H1 (cell line): ENCODE measurements at regions not wholly inside any gene's neighbourhood (a gene's known extent, or its start where the extent isn't known, plus 50 kb on each side); places are given as distances from the start of the nearest gene placed in this dataset.

ENCODE experiments used
- SP2 ChIP-seq: IDR thresholded peaks from 2 replicates; pipeline ENCODE4 v1.6.1; 2012; ENCODE audit warnings: mild to moderate bottlenecking, low read length, inconsistent platforms
- TBP ChIP-seq: IDR thresholded peaks from 2 replicates; pipeline ENCODE4 v1.6.1; 2011; ENCODE audit warnings: low read depth, low read length, improper control_type of control experiment

DNA sequence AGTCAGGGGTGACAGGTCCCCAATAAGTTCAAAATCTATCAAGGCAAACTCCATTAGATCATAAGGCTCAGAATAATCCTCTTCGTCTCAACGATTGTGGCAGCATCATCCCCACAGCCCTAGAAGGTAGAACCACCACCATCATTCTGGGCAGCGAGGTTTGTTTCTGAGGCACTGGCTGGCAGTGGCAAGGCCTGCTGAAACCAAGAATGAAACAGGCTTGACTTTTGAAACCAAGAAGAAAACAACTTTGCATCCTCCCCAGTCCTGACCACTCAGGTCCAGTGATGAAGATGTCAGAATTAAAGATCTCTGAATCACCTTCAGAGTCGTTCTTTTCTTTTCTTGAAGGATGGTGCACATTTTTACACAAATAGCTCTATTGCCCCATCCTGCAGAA is 152.6 kb upstream of the SYT1 start (continued):
- TF ChIP-seq TBP (no peak), SP2 (no peak)
- TF ChIP-seq, all 59 proteins: peak for 0
